ENCODE measurements at regions not wholly inside any gene's neighbourhood (a gene's known extent, or its start where the extent isn't known, plus 50 kb on each side); places are given as distances from the start of the nearest gene placed in this dataset.

GRCh38 chr14:55741240-55741639 is 161.2 kb downstream of the KTN1 start:
- TF ChIP-seq, protein P1, sequence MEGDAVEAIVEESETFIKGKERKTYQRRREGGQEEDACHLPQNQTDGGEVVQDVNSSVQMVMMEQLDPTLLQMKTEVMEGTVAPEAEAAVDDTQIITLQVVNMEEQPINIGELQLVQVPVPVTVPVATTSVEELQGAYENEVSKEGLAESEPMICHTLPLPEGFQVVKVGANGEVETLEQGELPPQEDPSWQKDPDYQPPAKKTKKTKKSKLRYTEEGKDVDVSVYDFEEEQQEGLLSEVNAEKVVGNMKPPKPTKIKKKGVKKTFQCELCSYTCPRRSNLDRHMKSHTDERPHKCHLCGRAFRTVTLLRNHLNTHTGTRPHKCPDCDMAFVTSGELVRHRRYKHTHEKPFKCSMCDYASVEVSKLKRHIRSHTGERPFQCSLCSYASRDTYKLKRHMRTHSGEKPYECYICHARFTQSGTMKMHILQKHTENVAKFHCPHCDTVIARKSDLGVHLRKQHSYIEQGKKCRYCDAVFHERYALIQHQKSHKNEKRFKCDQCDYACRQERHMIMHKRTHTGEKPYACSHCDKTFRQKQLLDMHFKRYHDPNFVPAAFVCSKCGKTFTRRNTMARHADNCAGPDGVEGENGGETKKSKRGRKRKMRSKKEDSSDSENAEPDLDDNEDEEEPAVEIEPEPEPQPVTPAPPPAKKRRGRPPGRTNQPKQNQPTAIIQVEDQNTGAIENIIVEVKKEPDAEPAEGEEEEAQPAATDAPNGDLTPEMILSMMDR (conservative IDR thresholded peaks at IDR 0.05; ENCODE audit: low read depth in 2 of 2): no peak
- no peak for TF ChIP-seq POLR2AphosphoS5 (IDR thresholded peaks at IDR 0.05; ENCODE audit: low read depth)
- TF ChIP-seq EZH2phosphoT487 (IDR thresholded peaks at IDR 0.05; ENCODE audit: unreplicated experiment): no peak
- TF ChIP-seq ZNF462 (CRISPR knock-in tag; IDR thresholded peaks at IDR 0.05): no peak
- no peak for TF ChIP-seq CREB1 (CRISPR knock-in tag; IDR thresholded peaks at IDR 0.05; ENCODE audit: low read depth)
- TF ChIP-seq STAT1 (IDR thresholded peaks at IDR 0.05; ENCODE audit: unreplicated experiment): no peak
- TF ChIP-seq REST (IDR thresholded peaks at IDR 0.05; ENCODE audit: unreplicated experiment): no peak
- TF ChIP-seq EZH2 (IDR thresholded peaks at IDR 0.05; ENCODE audit: low read depth, unreplicated experiment): no peak
- no peak for TF ChIP-seq JUNB (IDR thresholded peaks at IDR 0.05; ENCODE audit: unreplicated experiment)

Data from GM23338 (cell line).